MM.1S (cell line): ENCODE measurements at regions not wholly inside any gene's neighbourhood (a gene's known extent, or its start where the extent isn't known, plus 50 kb on each side); places are given as distances from the start of the nearest gene placed in this dataset.

ENCODE experiments used
- DNase-seq: peaks from one replicate; pipeline ENCODE4 v3.0.0-alpha.2; 2015
- H2AFZ ChIP-seq: fragments of 300-600 bp; sonication (generic); 2 replicates; pipeline ENCODE4 v1.6.0; 2016; ENCODE audit warnings: antibody characterized with exemption, low read length
- H3F3A ChIP-seq: fragments of 300-600 bp; sonication (generic); 2 replicates; pipeline ENCODE4 v1.6.1; 2016; ENCODE audit warnings: mild to moderate bottlenecking, antibody characterized with exemption, low read length, moderate library complexity, mixed read lengths; ENCODE audit not compliant: insufficient read depth
- H3K27ac ChIP-seq: fragments of 300-600 bp; sonication (generic); 2 replicates; pipeline ENCODE4 v1.5.1; 2016; ENCODE audit warnings: mild to moderate bottlenecking, low read length
- H3K27me3 ChIP-seq: fragments of 300-600 bp; sonication (generic); replicated peaks from 2 replicates; pipeline ENCODE4 v1.6.0; 2016; ENCODE audit warnings: low read length; ENCODE audit not compliant: insufficient read depth
- H3K36me3 ChIP-seq: fragments of 300-600 bp; sonication (generic); replicated peaks from 2 replicates; pipeline ENCODE4 v1.6.1; 2016; ENCODE audit warnings: mild to moderate bottlenecking, low read length, mixed read lengths; ENCODE audit not compliant: insufficient read depth
- H3K4me1 ChIP-seq: fragments of 300-600 bp; sonication (generic); 2 replicates; pipeline ENCODE4 v1.6.1; 2016; ENCODE audit warnings: low read length, mixed read lengths
- H3K4me2 ChIP-seq: fragments of 300-600 bp; sonication (generic); 2 replicates; pipeline ENCODE4 v1.6.0; 2016; ENCODE audit warnings: low read depth, low read length
- H3K4me3 ChIP-seq: fragments of 300-600 bp; sonication (generic); 2 replicates; pipeline ENCODE4 v1.5.1; 2016; ENCODE audit warnings: low read length, mixed read lengths
- H3K79me2 ChIP-seq: fragments of 300-600 bp; sonication (generic); 2 replicates; pipeline ENCODE4 v1.6.1; 2016; ENCODE audit warnings: mixed run types, low read length, mixed read lengths
- H3K9ac ChIP-seq: fragments of 300-600 bp; sonication (generic); 2 replicates; pipeline ENCODE4 v1.6.1; 2016; ENCODE audit warnings: low read length, mixed read lengths
- H3K9me2 ChIP-seq: fragments of 300-600 bp; sonication (generic); replicated peaks from 2 replicates; pipeline ENCODE4 v1.6.1; 2016; ENCODE audit warnings: mild to moderate bottlenecking, low read length, mixed read lengths; ENCODE audit not compliant: insufficient read depth
- H3K9me3 ChIP-seq: fragments of 300-600 bp; sonication (generic); replicated peaks from 2 replicates; pipeline ENCODE4 v1.6.1; 2016; ENCODE audit warnings: mild to moderate bottlenecking, low read length, mixed read lengths; ENCODE audit not compliant: insufficient read depth
- H4K20me1 ChIP-seq: fragments of 300-600 bp; sonication (generic); 2 replicates; pipeline ENCODE4 v1.6.1; 2016; ENCODE audit warnings: mild to moderate bottlenecking, low read length, moderate library complexity, mixed read lengths; ENCODE audit not compliant: insufficient read depth
- CTCF ChIP-seq: fragments of 300-600 bp; sonication (generic); IDR thresholded peaks from 2 replicates; pipeline ENCODE4 v1.5.1; 2016; ENCODE audit warnings: antibody characterized with exemption, low read length, mixed read lengths
- EZH2 ChIP-seq: fragments of 300-600 bp; sonication (generic); optimal IDR thresholded peaks from 2 replicates; pipeline ENCODE3; 2017; ENCODE audit warnings: low read depth, mild to moderate bottlenecking, antibody characterized with exemption, low read length, mixed read lengths
- EZH2phosphoT487 ChIP-seq: fragments of 300-600 bp; sonication (generic); IDR thresholded peaks from 2 replicates; pipeline ENCODE4 v1.6.1; 2018; ENCODE audit warnings: antibody characterized with exemption, low read length

DNA sequence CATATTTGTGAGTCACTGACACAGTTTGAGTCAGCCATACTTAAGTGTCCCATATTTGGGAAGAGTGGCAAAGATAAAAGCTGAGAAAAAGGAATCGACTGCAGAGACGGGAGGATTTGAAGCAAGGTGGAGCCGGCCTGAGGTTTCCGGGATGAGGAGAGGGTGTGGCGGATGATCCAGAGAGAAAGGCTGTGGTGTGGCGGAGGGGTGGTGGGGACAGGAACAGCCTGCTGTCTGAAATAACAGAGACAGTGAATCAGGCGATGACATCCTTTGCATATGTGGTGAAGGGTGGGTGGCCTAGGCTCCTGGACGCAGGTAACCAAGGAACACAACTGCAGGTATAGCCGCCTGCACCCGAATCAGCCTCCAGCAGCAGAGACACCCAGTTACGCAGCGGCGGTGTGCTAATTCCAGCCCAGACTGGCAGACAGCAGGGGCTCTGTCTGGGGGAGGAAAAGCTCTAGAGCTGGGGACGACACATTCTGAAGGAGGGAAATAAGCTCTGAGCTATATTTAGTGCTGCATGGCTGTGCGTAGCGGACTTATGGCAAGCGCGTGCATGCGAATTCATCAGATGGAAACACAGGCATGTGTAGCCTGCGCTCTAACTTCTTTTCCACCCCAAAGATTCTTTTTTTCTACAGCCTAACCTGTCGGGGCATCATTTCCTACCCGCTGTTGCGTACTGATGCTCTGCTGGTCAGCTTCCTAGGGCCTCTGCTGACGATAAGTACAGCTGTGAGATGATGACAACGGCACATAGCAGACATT, 62.7 kb upstream of the BARX2 start:
- H3F3A ChIP-seq = no peaks in the 10 kb centered on the region
- no peaks in the 10 kb centered on the region for H3K36me3 ChIP-seq
- no peak overlapping the region for H3K4me3 ChIP-seq
- no peaks in the 10 kb centered on the region for H3K9me2 ChIP-seq
- TF ChIP-seq CTCF (no peak), EZH2 (no peak), EZH2phosphoT487 (no peak)
- H3K27me3 ChIP-seq = no peaks in the 10 kb centered on the region
- no peaks in the 10 kb centered on the region for H3K79me2 ChIP-seq
- no peaks in the 10 kb centered on the region for H4K20me1 ChIP-seq
- H3K27ac ChIP-seq = no peak overlapping the region
- H2AFZ ChIP-seq = no peak overlapping the region
- H3K4me1 ChIP-seq = no peaks in the 10 kb centered on the region
- H3K4me2 ChIP-seq = no peak overlapping the region
- H3K9me3 ChIP-seq = no peaks in the 10 kb centered on the region
- H3K9ac ChIP-seq = no peak overlapping the region
- no peak for DNase-seq

DNA sequence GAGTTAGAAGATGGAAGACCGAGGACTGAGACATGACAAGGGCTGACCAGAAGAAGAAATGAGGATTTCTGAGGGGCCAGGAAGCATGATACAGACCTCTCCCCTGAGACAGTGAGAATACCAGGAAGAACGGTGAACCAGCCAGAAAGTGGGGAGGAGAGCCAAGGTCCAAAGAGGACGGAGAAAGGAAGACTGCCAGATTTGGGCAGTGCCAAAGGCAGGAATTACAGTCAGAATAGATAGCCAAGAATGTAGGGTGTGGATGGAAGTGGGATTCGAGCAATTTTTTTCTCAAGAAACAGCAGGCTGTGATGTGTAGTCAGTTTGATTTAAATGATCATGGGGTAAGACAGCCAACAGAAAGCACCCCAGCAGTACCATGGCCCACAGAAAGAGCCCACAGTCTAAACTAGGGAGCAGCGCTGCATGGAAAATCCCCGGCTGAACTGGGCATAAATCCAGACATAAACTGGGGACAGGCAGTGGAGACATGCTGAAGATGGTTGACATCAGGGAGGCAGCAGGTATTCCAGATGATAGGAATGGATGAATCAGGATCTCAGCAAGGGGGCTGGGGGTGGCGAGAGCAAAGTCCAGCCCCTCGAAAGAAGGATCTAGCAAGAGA, 67.3 kb upstream of the BARX2 start:
- Histone ChIP-seq H3K4me3 (no peak overlapping the region), H3K9me3 (no peaks in the 10 kb centered on the region), H3K4me2 (no peak overlapping the region), H3K9me2 (no peaks in the 10 kb centered on the region), H3K9ac (no peak overlapping the region), H4K20me1 (no peaks in the 10 kb centered on the region), H3K4me1 (no peaks in the 10 kb centered on the region), H3K27me3 (no peaks in the 10 kb centered on the region), H3K79me2 (no peaks in the 10 kb centered on the region), H2AFZ (no peak overlapping the region), H3F3A (no peaks in the 10 kb centered on the region), H3K27ac (no peak overlapping the region), H3K36me3 (no peaks in the 10 kb centered on the region)
- no peak for DNase-seq
- TF ChIP-seq EZH2phosphoT487 (no peak), CTCF (no peak), EZH2 (no peak)

DNA sequence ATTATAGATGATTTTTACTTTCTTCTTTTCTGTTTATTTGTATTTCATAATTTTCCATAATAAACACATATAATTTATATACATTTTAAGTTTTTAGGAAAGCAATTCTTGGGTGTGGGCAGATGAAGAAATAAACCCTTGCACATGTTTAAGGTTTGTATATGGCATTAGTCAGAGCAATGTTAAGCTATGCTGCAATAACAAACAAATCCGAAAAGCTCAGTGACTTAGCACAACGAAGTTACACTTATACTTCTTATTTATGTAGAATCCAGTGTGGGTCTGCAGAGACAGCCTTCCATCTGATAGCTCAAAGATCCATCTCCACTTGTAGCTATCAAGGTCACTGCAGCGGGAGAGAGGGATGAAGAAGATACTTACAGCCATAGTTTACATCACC, 68.5 kb upstream of the BARX2 start:
- H4K20me1 ChIP-seq = no peaks in the 10 kb centered on the region
- no peaks in the 10 kb centered on the region for H3F3A ChIP-seq
- no peak overlapping the region for H3K9ac ChIP-seq

More for the DNA sequence above, 68.5 kb upstream of the BARX2 start:
- Histone ChIP-seq H3K9me3 (no peaks in the 10 kb centered on the region), H3K79me2 (no peaks in the 10 kb centered on the region), H2AFZ (no peak overlapping the region), H3K36me3 (no peaks in the 10 kb centered on the region), H3K27ac (no peak overlapping the region), H3K4me1 (no peaks in the 10 kb centered on the region), H3K9me2 (no peaks in the 10 kb centered on the region), H3K4me2 (no peak overlapping the region), H3K27me3 (no peaks in the 10 kb centered on the region), H3K4me3 (no peak overlapping the region)
- no peak for DNase-seq
- TF ChIP-seq EZH2phosphoT487 (no peak), CTCF (no peak), EZH2 (no peak)
